Left forelimb (tissue), 1 donor: ENCODE measurements at regions not wholly inside any gene's neighbourhood (a gene's known extent, or its start where the extent isn't known, plus 50 kb on each side); places are given as distances from the start of the nearest gene placed in this dataset.

Experiments used
- DNase-seq: peaks from one replicate; pipeline ENCODE4 v3.0.0-alpha.2; 2018; ENCODE audit warnings: low spot score

- no peak for DNase-seq
Observed at GRCh38 chr10:4482659-4483058, 343.3 kb upstream of the AKR1E2 start.

- no peak for DNase-seq
Observed at GRCh38 chr10:4481192-4481591, 344.8 kb upstream of the AKR1E2 start.

GRCh38 chr10:4479342-4479741 is 346.7 kb upstream of the AKR1E2 start:
- no peak for DNase-seq

- no peak for DNase-seq
Observed at GRCh38 chr10:4477664-4478063, 348.3 kb upstream of the AKR1E2 start.

- no peak for DNase-seq
Observed at GRCh38 chr10:4475827-4476490, 350.0 kb upstream of the AKR1E2 start.

GRCh38 chr10:4474829-4475228 is 351.2 kb upstream of the AKR1E2 start:
- DNase-seq: no peak

- DNase-seq: no peak
Observed at GRCh38 chr10:4473977-4474376, 352.0 kb upstream of the AKR1E2 start.

- no peak for DNase-seq
Observed at GRCh38 chr10:4472190-4472904, 353.7 kb upstream of the AKR1E2 start.

- no peak for DNase-seq
Observed at GRCh38 chr10:4470231-4470835, 355.7 kb upstream of the AKR1E2 start.

- DNase-seq: no peak
Observed at GRCh38 chr10:4467481-4467880, 358.5 kb upstream of the AKR1E2 start.

- no peak for DNase-seq
Observed at GRCh38 chr10:4460267-4460666, 365.7 kb upstream of the AKR1E2 start.

GRCh38 chr10:4459531-4459930 is 366.5 kb upstream of the AKR1E2 start:
- no peak for DNase-seq

- DNase-seq: no peak
Observed at GRCh38 chr10:4457597-4457996, 368.4 kb upstream of the AKR1E2 start.

GRCh38 chr10:4456776-4457175 is 369.2 kb upstream of the AKR1E2 start:
- no peak for DNase-seq

- DNase-seq: no peak
Observed at GRCh38 chr10:4456279-4456678, 369.7 kb upstream of the AKR1E2 start.

GRCh38 chr10:4453950-4454349 is 372.1 kb upstream of the AKR1E2 start:
- no peak for DNase-seq

GRCh38 chr10:4453276-4453675 is 372.7 kb upstream of the AKR1E2 start:
- DNase-seq: no peak

- DNase-seq: no peak
Observed at GRCh38 chr10:4450981-4451908, 374.8 kb upstream of the AKR1E2 start.

GRCh38 chr10:4450169-4450568 is 375.8 kb upstream of the AKR1E2 start:
- no peak for DNase-seq

- DNase-seq: no peak
Observed at GRCh38 chr10:4448030-4448429, 378.0 kb upstream of the AKR1E2 start.

- DNase-seq: no peak
Observed at GRCh38 chr10:4443419-4443818, 382.6 kb upstream of the AKR1E2 start.

- no peak for DNase-seq
Observed at GRCh38 chr10:4442296-4442695, 383.7 kb upstream of the AKR1E2 start.
